ENCODE measurements at regions not wholly inside any gene's neighbourhood (a gene's known extent, or its start where the extent isn't known, plus 50 kb on each side); places are given as distances from the start of the nearest gene placed in this dataset.

GRCh38 chr4:71625005-71625404 is 158.9 kb downstream of the GC start:
- H3K36me3 ChIP-seq: no peaks in the 10 kb centered on the region
- H3K9me3 ChIP-seq: no peaks in the 10 kb centered on the region
- no peak overlapping the region for H3K4me3 ChIP-seq
- no peaks in the 10 kb centered on the region for H3K27me3 ChIP-seq
- no peak for DNase-seq

All from MG63 (cell line).